ENCODE measurements at regions not wholly inside any gene's neighbourhood (a gene's known extent, or its start where the extent isn't known, plus 50 kb on each side); places are given as distances from the start of the nearest gene placed in this dataset.

DNA sequence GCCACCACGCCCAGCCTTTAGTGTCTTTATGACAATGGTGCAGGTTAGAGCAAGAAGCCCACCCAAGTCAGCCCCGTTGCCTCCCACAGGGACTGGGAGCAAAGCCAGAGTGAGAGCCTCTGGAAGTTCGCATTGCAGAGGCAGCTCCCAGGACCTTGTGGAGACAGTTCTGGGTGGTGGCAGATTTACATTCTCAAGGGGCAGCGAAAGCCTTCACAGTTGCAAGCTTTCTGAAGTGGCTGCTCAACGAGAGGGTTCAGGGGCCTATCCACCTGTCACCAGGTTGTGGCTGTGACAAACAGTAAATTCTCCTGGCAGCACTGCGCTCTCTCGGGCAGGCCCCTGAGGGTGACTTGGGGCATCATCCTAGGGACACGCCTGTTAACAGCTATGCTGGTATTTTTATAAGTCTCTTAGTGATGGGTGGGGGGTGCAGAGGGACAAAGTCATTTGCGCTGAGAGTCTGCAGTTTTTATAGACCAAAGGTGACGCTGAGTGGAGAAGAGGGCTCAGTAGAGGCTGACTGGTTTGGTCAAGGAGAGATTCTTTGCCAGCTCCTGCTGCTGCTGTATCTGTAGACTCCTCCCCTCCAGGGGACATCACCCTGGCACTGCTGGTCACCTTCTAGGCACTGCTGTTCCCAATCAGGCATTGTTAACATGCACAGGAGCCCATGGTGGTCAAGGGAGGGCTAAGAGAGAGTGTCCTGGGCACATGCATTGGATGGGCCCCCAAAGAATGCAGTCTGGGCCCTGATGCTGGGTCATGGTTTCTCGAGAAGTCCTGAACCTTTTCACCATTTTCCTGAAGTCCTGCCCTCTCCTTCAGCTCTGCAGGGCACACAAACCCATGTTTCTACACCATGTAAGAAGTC, 57.5 kb upstream of the KLF13 start (continued):
- TF ChIP-seq GTF2F1 (IDR thresholded peaks at IDR 0.05; ENCODE audit: borderline replicate concordance, low read depth, low read length) (no peak), ATF3 (IDR thresholded peaks at IDR 0.05; ENCODE audit: insufficient read depth, low read depth, low read length) (no peak), CHD2 (IDR thresholded peaks at IDR 0.05; ENCODE audit: low read length) (no peak), POLR2AphosphoS5 (IDR thresholded peaks at IDR 0.05; ENCODE audit: low read depth, low read length) (no peak), CTBP2 (IDR thresholded peaks at IDR 0.05; ENCODE audit: borderline replicate concordance, insufficient read depth, insufficient read length, low read length) (no peak), JUN (IDR thresholded peaks at IDR 0.05; ENCODE audit: low read depth, low read length) (no peak), HDAC6 (IDR thresholded peaks at IDR 0.05; ENCODE audit: low read depth, low read length) (no peak)
- TF ChIP-seq, protein P1, sequence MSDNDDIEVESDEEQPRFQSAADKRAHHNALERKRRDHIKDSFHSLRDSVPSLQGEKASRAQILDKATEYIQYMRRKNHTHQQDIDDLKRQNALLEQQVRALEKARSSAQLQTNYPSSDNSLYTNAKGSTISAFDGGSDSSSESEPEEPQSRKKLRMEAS (IDR thresholded peaks at IDR 0.05) = no peak
